Ectodermal cell (in vitro differentiated cells): ENCODE measurements at regions not wholly inside any gene's neighbourhood (a gene's known extent, or its start where the extent isn't known, plus 50 kb on each side); places are given as distances from the start of the nearest gene placed in this dataset.
"Not testable (repeated sequence)": the region's sequence is repeated elsewhere in the genome, so short reads cannot be mapped to it uniquely, and the experiment has no call there.

Source experiments
- H3K27ac ChIP-seq: 2 replicates; pipeline ENCODE4 v1.7.0; 2013; ENCODE audit warnings: mild to moderate bottlenecking, low read depth, low read length; ENCODE audit not compliant: insufficient read depth, poor library complexity, severe bottlenecking
- H3K27me3 ChIP-seq: 2 replicates; pipeline ENCODE4 v1.7.0; 2013; ENCODE audit warnings: mild to moderate bottlenecking, low read length; ENCODE audit not compliant: insufficient read depth, control insufficient read depth, poor library complexity, severe bottlenecking
- H3K36me3 ChIP-seq: one replicate; pipeline ENCODE4 v1.7.0; 2013; ENCODE audit warnings: low read length; ENCODE audit not compliant: control insufficient read depth, insufficient read depth
- H3K4me1 ChIP-seq: one replicate; pipeline ENCODE4 v1.7.0; 2013; ENCODE audit warnings: low read length; ENCODE audit not compliant: control insufficient read depth, insufficient read depth
- H3K4me3 ChIP-seq: 2 replicates; pipeline ENCODE4 v1.7.0; 2013; ENCODE audit warnings: low read depth, low read length, control low read depth; ENCODE audit not compliant: insufficient read depth
- H3K9me3 ChIP-seq: 2 replicates; pipeline ENCODE4 v1.7.0; 2013; ENCODE audit warnings: mild to moderate bottlenecking, low read length, moderate library complexity; ENCODE audit not compliant: control insufficient read depth
- WGBS, 2 experiments: methylation state at CpG; one replicate each; pipeline ENCODE4 v1.1.7; 2013; ENCODE audit warnings: missing lambda C conversion rate in 2 of 2; 5-methylcytosine and 5-hydroxymethylcytosine counted together

GRCh38 chr9:81320909-81321482 lies 368.4 kb downstream of the TLE1 start:
- Histone ChIP-seq H3K4me3 (no peak overlapping the region), H3K36me3 (no peaks in the 10 kb centered on the region), H3K27ac (no peak overlapping the region), H3K4me1 (no peaks in the 10 kb centered on the region), H3K27me3 (no peaks in the 10 kb centered on the region), H3K9me3 (peaks cover 5% of the 10 kb centered on the region)
- WGBS, 2 experiments = 92 to 95% methylated on average over 2 to 4 of the region's 4 CpGs

DNA sequence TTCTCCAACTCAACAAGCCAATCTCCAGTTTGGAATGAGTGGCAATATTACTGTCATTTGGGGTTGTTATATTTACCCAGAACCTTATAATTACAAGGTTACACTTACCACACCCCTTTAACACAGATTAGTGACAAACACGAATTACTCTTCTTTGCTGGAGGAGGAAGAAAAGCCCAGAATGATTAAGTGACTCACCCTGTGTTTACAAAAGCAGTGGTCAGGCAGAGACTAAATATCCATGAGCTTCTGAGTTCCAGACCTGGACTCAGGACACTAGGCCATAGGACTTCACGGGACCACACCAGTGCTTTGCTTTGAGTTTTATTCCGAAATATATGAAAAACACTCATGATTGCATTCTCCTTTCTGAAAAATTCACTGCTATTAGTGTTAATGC lies 370.8 kb downstream of the TLE1 start:
- Histone ChIP-seq H3K9me3 (peaks cover 5% of the 10 kb centered on the region), H3K4me1 (no peaks in the 10 kb centered on the region), H3K36me3 (no peaks in the 10 kb centered on the region), H3K27me3 (no peaks in the 10 kb centered on the region), H3K4me3 (no peak overlapping the region), H3K27ac (no peak overlapping the region)
- WGBS, 2 experiments = 94 to 95% methylated on average over 2 to 3 of the region's 3 CpGs

DNA sequence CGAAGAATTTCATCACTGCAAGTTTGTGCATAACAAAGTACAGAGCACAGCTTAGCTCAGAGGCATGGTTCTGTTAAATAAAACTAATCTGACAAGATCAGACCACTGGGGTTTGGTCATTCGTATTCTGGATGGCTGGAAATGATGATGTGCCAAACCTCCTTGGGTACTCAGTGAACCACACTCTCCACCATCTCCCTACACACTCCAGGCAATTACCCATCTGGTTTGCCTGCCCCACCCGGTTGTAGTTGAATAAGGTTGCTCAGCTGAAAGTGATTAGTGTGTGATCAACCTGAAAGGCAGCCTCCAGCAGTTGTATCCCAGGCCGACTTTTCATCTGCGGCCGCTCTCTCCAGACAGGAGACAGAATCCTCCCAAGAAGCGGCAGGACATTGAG lies 371.4 kb downstream of the TLE1 start:
- no peak overlapping the region for H3K27ac ChIP-seq
- WGBS, 2 experiments = 77 to 83% methylated on average over 7 of the region's 7 CpGs
- H3K36me3 ChIP-seq = no peaks in the 10 kb centered on the region
- H3K4me1 ChIP-seq = no peaks in the 10 kb centered on the region
- peaks cover 2% of the 10 kb centered on the region for H3K9me3 ChIP-seq
- no peak overlapping the region for H3K4me3 ChIP-seq
- no peaks in the 10 kb centered on the region for H3K27me3 ChIP-seq

GRCh38 chr9:81317223-81317622 lies 372.1 kb downstream of the TLE1 start:
- Histone ChIP-seq H3K36me3 (no peaks in the 10 kb centered on the region), H3K27me3 (no peaks in the 10 kb centered on the region)
- 93 to 100% methylated on average over 1 of the region's 1 CpG for WGBS, 2 experiments

GRCh38 chr9:81314490-81314889 lies 374.9 kb downstream of the TLE1 start:
- H3K27ac ChIP-seq = no peak overlapping the region
- H3K36me3 ChIP-seq = no peaks in the 10 kb centered on the region
- H3K4me3 ChIP-seq = no peak overlapping the region
- no peaks in the 10 kb centered on the region for H3K9me3 ChIP-seq
- WGBS, 2 experiments = 91 to 96% methylated on average over 3 of the region's 3 CpGs
- no peaks in the 10 kb centered on the region for H3K4me1 ChIP-seq
- H3K27me3 ChIP-seq = no peaks in the 10 kb centered on the region

More at GRCh38 chr9:81317223-81317622, 372.1 kb downstream of the TLE1 start:
- Histone ChIP-seq H3K4me1 (no peaks in the 10 kb centered on the region), H3K9me3 (no peaks in the 10 kb centered on the region), H3K4me3 (no peak overlapping the region), H3K27ac (no peak overlapping the region)

- no peak overlapping the region for H3K4me3 ChIP-seq
- no peaks in the 10 kb centered on the region for H3K36me3 ChIP-seq
- no peaks in the 10 kb centered on the region for H3K9me3 ChIP-seq
- no peaks in the 10 kb centered on the region for H3K27me3 ChIP-seq
- no peaks in the 10 kb centered on the region for H3K4me1 ChIP-seq
- H3K27ac ChIP-seq = no peak overlapping the region
- 94 to 98% methylated on average over 2 of the region's 2 CpGs for WGBS, 2 experiments
These were observed 375.5 kb downstream of the TLE1 start for GRCh38 chr9:81313877-81314276.

GRCh38 chr9:81312346-81312745 lies 377.0 kb downstream of the TLE1 start:
- no peaks in the 10 kb centered on the region for H3K27me3 ChIP-seq
- no peak overlapping the region for H3K4me3 ChIP-seq
- no peaks in the 10 kb centered on the region for H3K4me1 ChIP-seq
- H3K36me3 ChIP-seq = no peaks in the 10 kb centered on the region
- H3K9me3 ChIP-seq = no peaks in the 10 kb centered on the region
- WGBS, 2 experiments = 93 to 96% methylated on average over 3 of the region's 3 CpGs
- no peak overlapping the region for H3K27ac ChIP-seq

DNA sequence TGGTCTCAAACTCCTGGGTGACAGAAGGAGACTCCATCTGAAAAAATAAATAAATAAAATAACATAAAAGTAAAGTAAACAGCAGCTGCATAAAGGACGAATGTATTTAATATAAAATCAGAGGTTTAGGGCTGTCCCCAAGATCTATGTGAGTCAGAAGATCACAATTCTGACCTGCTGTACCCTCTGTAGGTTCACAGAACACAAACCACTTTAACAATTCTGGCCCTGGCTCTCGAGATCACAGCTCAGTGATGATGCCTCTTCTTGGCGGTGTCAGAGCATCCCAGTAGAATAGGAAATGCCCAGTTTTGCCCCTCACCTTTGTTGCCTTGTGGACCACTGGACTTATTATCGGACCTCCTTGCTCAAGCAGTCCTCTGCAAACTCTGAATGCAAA lies 380.9 kb downstream of the TLE1 start:
- Histone ChIP-seq H3K4me1 (no peaks in the 10 kb centered on the region), H3K9me3 (no peaks in the 10 kb centered on the region), H3K36me3 (no peaks in the 10 kb centered on the region), H3K27ac (no peak overlapping the region), H3K27me3 (no peaks in the 10 kb centered on the region), H3K4me3 (no peak overlapping the region)
- WGBS, 2 experiments = 94 to 95% methylated on average over 3 to 4 of the region's 4 CpGs

- H3K9me3 ChIP-seq, H3K27ac ChIP-seq, H3K36me3 ChIP-seq, H3K27me3 ChIP-seq, H3K4me1 ChIP-seq, H3K4me3 ChIP-seq: not testable (repeated sequence)
- WGBS, 2 experiments = 87 to 95% methylated on average over 5 of the region's 5 CpGs
These were observed 381.6 kb downstream of the TLE1 start for GRCh38 chr9:81307791-81308190.

- Histone ChIP-seq H3K4me3 (no peak overlapping the region), H3K36me3 (no peaks in the 10 kb centered on the region), H3K9me3 (no peaks in the 10 kb centered on the region), H3K4me1 (no peaks in the 10 kb centered on the region), H3K27me3 (no peaks in the 10 kb centered on the region), H3K27ac (no peak overlapping the region)
- WGBS, 2 experiments = 85 to 96% methylated on average over 5 of the region's 6 CpGs
These were observed 383.7 kb downstream of the TLE1 start for GRCh38 chr9:81305561-81306182.
